ENCODE measurements at regions not wholly inside any gene's neighbourhood (a gene's known extent, or its start where the extent isn't known, plus 50 kb on each side); places are given as distances from the start of the nearest gene placed in this dataset.

DNA sequence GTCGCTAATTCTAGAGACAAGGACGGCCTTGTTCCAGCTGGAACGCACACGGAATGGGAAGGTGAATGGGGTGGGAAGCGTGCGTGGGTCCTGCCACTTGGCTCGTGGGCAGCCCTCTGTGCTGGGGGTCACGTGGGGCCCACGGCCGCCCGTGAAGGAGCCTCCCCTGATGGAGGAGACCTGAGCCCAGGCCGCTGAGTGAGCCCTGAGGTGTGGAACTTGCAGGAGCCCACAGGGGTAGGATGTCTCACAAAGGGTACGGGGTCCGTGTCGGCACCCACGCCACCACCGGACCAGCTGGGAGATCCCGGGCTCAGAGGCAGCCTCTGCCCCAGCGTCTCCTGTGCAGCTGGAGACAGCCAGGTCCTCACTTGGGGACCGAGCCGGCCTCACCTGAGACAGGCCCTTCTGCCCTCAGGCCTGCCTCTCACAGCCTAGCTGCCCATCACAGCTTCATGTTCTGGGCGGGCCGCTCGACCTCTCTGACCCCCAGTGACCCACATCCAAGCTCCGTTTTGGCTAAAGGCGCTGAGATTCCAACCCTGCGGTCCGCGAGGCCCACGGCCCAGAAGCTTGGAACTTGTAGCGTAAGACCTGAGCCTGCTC lies 84.8 kb downstream of the FOXL3 start:
- H3K9me1 ChIP-seq (ENCODE audit: control insufficient read depth, extremely low read depth, insufficient read depth, low read length): no peaks in the 10 kb centered on the region
- H3K4me3 ChIP-seq (ENCODE audit: control insufficient read depth in 2 of 3, extremely low read depth in 1 of 3, insufficient read depth in 2 of 3, low read depth in 1 of 3, low read length in 3 of 3): no peak overlapping the region
- peaks cover 17% of the 10 kb centered on the region for H3K4me1 ChIP-seq (ENCODE audit: control insufficient read depth, extremely low read depth, insufficient read depth, low read length)
- dilution Hi-C loops (cut with MboI; ENCODE audit: extremely low pct_ligation_motif_present, low sequenced_read_pairs): no loop called here
- H3K4me2 ChIP-seq (ENCODE audit: control insufficient read depth, extremely low read depth, insufficient read depth, low read depth, low read length): no peak overlapping the region
- H4K20me1 ChIP-seq (ENCODE audit: control insufficient read depth, extremely low read depth, insufficient read depth, low read length): no peaks in the 10 kb centered on the region
- H3K36me3 ChIP-seq (ENCODE audit: control insufficient read depth in 2 of 2, extremely low read depth in 1 of 2, insufficient read depth in 2 of 2, low read length in 2 of 2): no peaks in the 10 kb centered on the region
- no peak overlapping the region for H2AFZ ChIP-seq (ENCODE audit: control insufficient read depth, low read length)
- no peak overlapping the region for H3K9ac ChIP-seq (ENCODE audit: control insufficient read depth, extremely low read depth, insufficient read depth, low read length)
- TF ChIP-seq, protein P1, sequence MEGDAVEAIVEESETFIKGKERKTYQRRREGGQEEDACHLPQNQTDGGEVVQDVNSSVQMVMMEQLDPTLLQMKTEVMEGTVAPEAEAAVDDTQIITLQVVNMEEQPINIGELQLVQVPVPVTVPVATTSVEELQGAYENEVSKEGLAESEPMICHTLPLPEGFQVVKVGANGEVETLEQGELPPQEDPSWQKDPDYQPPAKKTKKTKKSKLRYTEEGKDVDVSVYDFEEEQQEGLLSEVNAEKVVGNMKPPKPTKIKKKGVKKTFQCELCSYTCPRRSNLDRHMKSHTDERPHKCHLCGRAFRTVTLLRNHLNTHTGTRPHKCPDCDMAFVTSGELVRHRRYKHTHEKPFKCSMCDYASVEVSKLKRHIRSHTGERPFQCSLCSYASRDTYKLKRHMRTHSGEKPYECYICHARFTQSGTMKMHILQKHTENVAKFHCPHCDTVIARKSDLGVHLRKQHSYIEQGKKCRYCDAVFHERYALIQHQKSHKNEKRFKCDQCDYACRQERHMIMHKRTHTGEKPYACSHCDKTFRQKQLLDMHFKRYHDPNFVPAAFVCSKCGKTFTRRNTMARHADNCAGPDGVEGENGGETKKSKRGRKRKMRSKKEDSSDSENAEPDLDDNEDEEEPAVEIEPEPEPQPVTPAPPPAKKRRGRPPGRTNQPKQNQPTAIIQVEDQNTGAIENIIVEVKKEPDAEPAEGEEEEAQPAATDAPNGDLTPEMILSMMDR (optimal IDR thresholded peaks at IDR 0.05 in 1 of 3, IDR thresholded peaks at IDR 0.05 in 1 of 3, conservative IDR thresholded peaks at IDR 0.05 in 1 of 3; ENCODE audit: extremely low read depth in 1 of 3, insufficient read depth in 2 of 3, low read length in 3 of 3): no peak
- no peak for TF ChIP-seq EZH2 (IDR thresholded peaks at IDR 0.05; ENCODE audit: low read length)
- H3K9me3 ChIP-seq (ENCODE audit: control insufficient read depth, low read depth, low read length): no peaks in the 10 kb centered on the region
- no peak for FAIRE-seq
- no peaks in the 10 kb centered on the region for H3K27me3 ChIP-seq (ENCODE audit: control insufficient read depth, extremely low read depth, insufficient read depth, low read length)
- no peaks in the 10 kb centered on the region for H3K79me2 ChIP-seq (ENCODE audit: control insufficient read depth, insufficient read depth, low read length)
- no peak for DNase-seq (ENCODE audit: low read depth, low spot score)
- H3K27ac ChIP-seq (ENCODE audit: control insufficient read depth, insufficient read depth, low read length): no peak overlapping the region

DNA sequence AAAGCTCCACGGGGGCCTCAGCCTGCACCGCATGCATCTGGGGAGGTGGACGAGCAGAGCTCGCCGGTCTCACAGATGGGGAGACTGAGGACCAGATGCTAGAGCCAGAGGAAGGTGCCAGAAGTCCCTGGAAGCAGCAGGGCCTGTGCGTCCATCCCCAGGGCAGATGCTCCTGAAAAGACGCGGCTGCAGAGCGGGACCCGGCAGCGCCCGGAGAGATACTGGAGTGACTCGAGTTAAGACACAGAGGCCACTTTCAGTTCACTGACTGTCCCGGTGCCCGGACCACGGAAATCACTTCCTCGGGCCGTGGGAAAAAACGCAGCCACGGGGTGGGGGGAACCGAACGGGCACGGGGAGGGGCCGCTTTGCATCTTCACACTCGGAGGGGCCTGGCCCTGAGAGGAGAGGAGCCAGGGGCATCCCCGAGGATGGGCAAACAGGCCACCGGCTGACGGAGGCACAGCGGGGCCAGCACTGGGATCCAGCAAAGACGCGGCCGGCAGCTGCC lies 85.4 kb downstream of the FOXL3 start:
- no peaks in the 10 kb centered on the region for H3K36me3 ChIP-seq (ENCODE audit: control insufficient read depth in 2 of 2, extremely low read depth in 1 of 2, insufficient read depth in 2 of 2, low read length in 2 of 2)
- TF ChIP-seq EZH2 (IDR thresholded peaks at IDR 0.05; ENCODE audit: low read length): no peak
- TF ChIP-seq, protein P1 (optimal IDR thresholded peaks at IDR 0.05 in 1 of 3, IDR thresholded peaks at IDR 0.05 in 1 of 3, conservative IDR thresholded peaks at IDR 0.05 in 1 of 3; ENCODE audit: extremely low read depth in 1 of 3, insufficient read depth in 2 of 3, low read length in 3 of 3): no peak
- peaks cover 11% of the 10 kb centered on the region for H3K4me1 ChIP-seq (ENCODE audit: control insufficient read depth, extremely low read depth, insufficient read depth, low read length)
- no peaks in the 10 kb centered on the region for H4K20me1 ChIP-seq (ENCODE audit: control insufficient read depth, extremely low read depth, insufficient read depth, low read length)
- no peaks in the 10 kb centered on the region for H3K27me3 ChIP-seq (ENCODE audit: control insufficient read depth, extremely low read depth, insufficient read depth, low read length)
- dilution Hi-C loops (cut with MboI; ENCODE audit: extremely low pct_ligation_motif_present, low sequenced_read_pairs): no loop called here
- H3K9me3 ChIP-seq (ENCODE audit: control insufficient read depth, low read depth, low read length): no peaks in the 10 kb centered on the region
- H3K27ac ChIP-seq (ENCODE audit: control insufficient read depth, insufficient read depth, low read length): no peak overlapping the region
- no peak overlapping the region for H3K9ac ChIP-seq (ENCODE audit: control insufficient read depth, extremely low read depth, insufficient read depth, low read length)
- no peaks in the 10 kb centered on the region for H3K79me2 ChIP-seq (ENCODE audit: control insufficient read depth, insufficient read depth, low read length)
- no peaks in the 10 kb centered on the region for H3K9me1 ChIP-seq (ENCODE audit: control insufficient read depth, extremely low read depth, insufficient read depth, low read length)
- DNase-seq (ENCODE audit: low read depth, low spot score) (no peak), FAIRE-seq (no peak)
- H2AFZ ChIP-seq (ENCODE audit: control insufficient read depth, low read length): no peak overlapping the region
- no peak overlapping the region for H3K4me2 ChIP-seq (ENCODE audit: control insufficient read depth, extremely low read depth, insufficient read depth, low read depth, low read length)
- no peak overlapping the region for H3K4me3 ChIP-seq (ENCODE audit: control insufficient read depth in 2 of 3, extremely low read depth in 1 of 3, insufficient read depth in 2 of 3, low read depth in 1 of 3, low read length in 3 of 3)

All from keratinocyte (primary cell).